Aorta (tissue), 5 donors: ENCODE measurements at regions not wholly inside any gene's neighbourhood (a gene's known extent, or its start where the extent isn't known, plus 50 kb on each side); places are given as distances from the start of the nearest gene placed in this dataset.

Source experiments
- ATAC-seq: fragments of 200-7000 bp; cut with Tn5 transposase; one replicate; pipeline ENCODE4 v1.9.1; 2022; ENCODE audit warnings: moderate library complexity; ENCODE audit not compliant: low FRiP score
- DNase-seq, 2 donors: peaks; one replicate each; pipeline ENCODE4 v3.0.0-alpha.2; 2020
- H3K27ac ChIP-seq, 2 donors: one replicate each; pipeline ENCODE4 v1.5.1; 2013; ENCODE audit warnings: low read length in 2 of 2, mild to moderate bottlenecking in 2 of 2, moderate library complexity in 2 of 2, control low read depth in 1 of 2, inconsistent platforms in 1 of 2, low read depth in 1 of 2
- H3K27me3 ChIP-seq, 2 donors: one replicate each; pipeline ENCODE4 v1.6.1; 2013; ENCODE audit warnings: control low read depth in 1 of 2, low read length in 1 of 2, mild to moderate bottlenecking in 1 of 2, moderate library complexity in 1 of 2; ENCODE audit not compliant: insufficient read depth in 2 of 2, control insufficient read depth in 1 of 2
- H3K36me3 ChIP-seq, 2 donors: one replicate each; pipeline ENCODE4 v1.6.1; 2013; ENCODE audit warnings: control low read depth in 1 of 2, low read length in 1 of 2, mild to moderate bottlenecking in 1 of 2; ENCODE audit not compliant: insufficient read depth in 2 of 2, control insufficient read depth in 1 of 2
- H3K4me1 ChIP-seq, 2 donors: one replicate each; pipeline ENCODE4 v1.6.1; 2013; ENCODE audit warnings: low read length in 2 of 2, control low read depth in 1 of 2, mild to moderate bottlenecking in 1 of 2, moderate library complexity in 1 of 2; ENCODE audit not compliant: insufficient read depth in 2 of 2, control insufficient read depth in 1 of 2
- H3K4me3 ChIP-seq, 2 donors: one replicate each; pipeline ENCODE4 v1.5.1; 2013; ENCODE audit warnings: low read length in 2 of 2, control low read depth in 1 of 2, mild to moderate bottlenecking in 1 of 2
- H3K9me3 ChIP-seq: one replicate; pipeline ENCODE4 v1.6.1; 2013; ENCODE audit warnings: mild to moderate bottlenecking, low read length; ENCODE audit not compliant: control insufficient read depth
- WGBS, 2 donors: extraction: QIAGEN DNeasy Blood & Tissue Kit; methylation state at CpG; one replicate each; pipeline ENCODE4 v1.1.7; 2013; 5-methylcytosine and 5-hydroxymethylcytosine counted together
- intact Hi-C, 2 donors: fragments of 100-400 bp; cut with DNase I; formaldehyde crosslinking; loops; one replicate each; pipeline versions ENCODE4 v1.14.2 to v1.15.0; 2022
- donor health status: healthy with polysubstance abuse.
- donor health status: Bipolar disorder and iron deficiency.
- donor health status: DM: no; HTN: no; CAD: no.
- donor health status: DM: no; HTN: no; CAD: no.
- donor health status: DM: yes; HTN: yes; CAD: no.

DNA sequence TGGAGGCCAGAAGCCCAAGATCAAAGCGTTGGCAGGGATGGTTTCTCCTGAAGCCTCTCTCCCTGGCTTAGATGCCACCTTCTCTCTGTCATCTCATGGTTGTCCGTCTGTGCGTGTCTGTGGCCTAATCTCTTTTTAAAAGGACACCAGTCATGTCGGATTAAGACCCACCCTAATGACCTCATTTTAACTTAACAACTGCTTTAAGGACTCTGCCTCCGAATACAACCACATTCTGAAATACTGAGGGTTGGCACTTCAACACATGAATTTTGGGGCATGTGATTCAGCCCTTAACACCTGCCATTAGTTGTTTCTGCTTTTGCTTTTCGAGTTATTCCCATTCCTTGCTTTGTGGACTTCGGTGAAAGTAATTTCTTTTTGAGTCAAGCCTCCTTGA, 97.8 kb upstream of the SMIM21 start:
- Histone ChIP-seq H3K9me3 (no peaks in the 10 kb centered on the region), H3K27ac (no peak overlapping the region)
- WGBS, 2 donors: 87 to 90% methylated on average over 7 of the region's 7 CpGs

DNA sequence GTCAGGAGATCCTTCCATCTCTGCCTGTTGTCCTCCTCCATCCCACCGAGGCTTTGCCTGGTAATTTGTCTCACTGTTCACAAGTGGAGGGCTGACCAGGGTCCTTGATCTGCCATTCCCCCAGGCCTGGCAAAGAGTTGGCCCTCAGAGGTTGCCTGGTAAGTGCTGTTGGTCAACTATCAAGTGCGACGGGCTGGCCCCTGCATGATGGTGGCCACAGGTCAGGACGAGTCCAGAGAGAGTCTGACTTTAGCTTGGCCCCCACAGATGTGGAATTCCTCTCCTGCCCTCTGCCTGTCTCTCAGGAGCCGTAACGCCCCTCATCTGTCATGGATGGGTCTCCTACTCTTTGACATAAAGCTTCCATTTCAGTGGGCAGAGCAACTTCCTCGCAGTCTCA, 97.3 kb upstream of the SMIM21 start:
- Histone ChIP-seq H3K27me3 (no peaks in the 10 kb centered on the region), H3K9me3 (no peaks in the 10 kb centered on the region), H3K4me1 (no peaks in the 10 kb centered on the region), H3K27ac (no peak overlapping the region), H3K4me3 (no peak overlapping the region), H3K36me3 (no peaks in the 10 kb centered on the region)
- WGBS, 2 donors: 86 to 89% methylated on average over 7 of the region's 7 CpGs
- DNase-seq: no peak
- no peak for ATAC-seq
- intact Hi-C loops: no loop called here

More for the DNA sequence above, 97.8 kb upstream of the SMIM21 start:
- H3K4me3 ChIP-seq: no peak overlapping the region
- H3K27me3 ChIP-seq: no peaks in the 10 kb centered on the region
- no peak for DNase-seq
- intact Hi-C loops: no loop called here
- H3K4me1 ChIP-seq: no peaks in the 10 kb centered on the region
- ATAC-seq: no peak
- no peaks in the 10 kb centered on the region for H3K36me3 ChIP-seq

GRCh38 chr18:75524181-75524580, 96.7 kb upstream of the SMIM21 start:
- DNase-seq (no peak), ATAC-seq (no peak)
- H3K9me3 ChIP-seq: no peaks in the 10 kb centered on the region
- H3K4me1 ChIP-seq: no peaks in the 10 kb centered on the region
- H3K27ac ChIP-seq: no peak overlapping the region
- intact Hi-C loops: no loop called here
- no peaks in the 10 kb centered on the region for H3K27me3 ChIP-seq
- WGBS, 2 donors: 94 to 98% methylated on average over 8 of the region's 8 CpGs
- no peaks in the 10 kb centered on the region for H3K36me3 ChIP-seq
- no peak overlapping the region for H3K4me3 ChIP-seq

DNA sequence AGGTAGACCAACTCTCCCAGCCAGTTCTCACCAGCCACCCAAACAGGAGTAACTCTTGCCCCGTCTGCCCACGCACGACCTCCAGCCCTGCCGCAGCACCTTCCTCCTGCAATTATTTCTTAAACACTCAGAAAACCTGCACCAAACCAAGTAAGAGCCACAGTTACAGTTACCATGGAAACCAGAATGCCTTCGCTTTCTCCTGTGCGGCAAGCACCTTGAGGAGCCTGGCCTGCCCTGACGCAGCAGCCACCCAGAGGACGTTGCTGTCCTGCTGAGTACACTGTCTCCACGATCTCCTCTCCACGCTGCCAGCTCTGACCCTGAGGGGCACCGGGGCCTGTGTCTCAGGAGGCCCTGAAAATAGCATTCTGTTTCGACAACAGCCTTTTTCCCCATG, 94.3 kb upstream of the SMIM21 start:
- Histone ChIP-seq H3K9me3 (no peaks in the 10 kb centered on the region), H3K27ac (no peak overlapping the region), H3K4me1 (no peaks in the 10 kb centered on the region), H3K27me3 (no peaks in the 10 kb centered on the region), H3K4me3 (no peak overlapping the region), H3K36me3 (no peaks in the 10 kb centered on the region)
- intact Hi-C loops: no loop called here
- 66 to 68% methylated on average over 12 of the region's 12 CpGs for WGBS, 2 donors
- no peak for ATAC-seq
- DNase-seq: no peak

- H3K27me3 ChIP-seq: no peaks in the 10 kb centered on the region
- WGBS, 2 donors: 88 to 91% methylated on average over 3 of the region's 3 CpGs
- no peak overlapping the region for H3K4me3 ChIP-seq
- DNase-seq (no peak), ATAC-seq (no peak)
- intact Hi-C loops: no loop called here
- H3K36me3 ChIP-seq: no peaks in the 10 kb centered on the region
- no peaks in the 10 kb centered on the region for H3K4me1 ChIP-seq
- H3K9me3 ChIP-seq: peaks cover 3% of the 10 kb centered on the region
- no peak overlapping the region for H3K27ac ChIP-seq
Measured at GRCh38 chr18:75518007-75518406, 90.5 kb upstream of the SMIM21 start.

DNA sequence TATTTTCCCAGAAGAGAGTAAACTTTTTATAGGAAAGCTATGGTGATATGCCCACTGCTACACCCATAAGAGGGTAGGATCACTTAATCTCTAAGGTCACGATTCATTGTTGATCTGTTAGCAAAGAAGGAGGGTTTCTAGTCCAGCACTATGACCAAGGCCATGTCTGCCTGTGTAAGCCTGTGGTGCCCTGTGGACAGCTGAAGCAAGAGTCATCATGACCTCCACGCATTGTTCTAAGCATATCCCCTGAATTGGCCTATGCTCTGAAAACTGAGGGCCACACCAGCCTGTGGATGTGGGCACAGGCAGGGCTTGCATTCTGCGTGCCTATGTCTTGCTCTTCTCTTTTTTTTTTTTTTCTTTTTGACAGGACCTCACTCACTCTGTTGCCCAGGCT, 89.8 kb upstream of the SMIM21 start:
- Histone ChIP-seq H3K27me3 (no peaks in the 10 kb centered on the region), H3K27ac (no peak overlapping the region), H3K4me1 (no peaks in the 10 kb centered on the region), H3K36me3 (no peaks in the 10 kb centered on the region), H3K4me3 (no peak overlapping the region), H3K9me3 (peaks cover 3% of the 10 kb centered on the region)
- DNase-seq (no peak), ATAC-seq (no peak)
- 90 to 91% methylated on average over 3 of the region's 3 CpGs for WGBS, 2 donors
- intact Hi-C loops: no loop called here

DNA sequence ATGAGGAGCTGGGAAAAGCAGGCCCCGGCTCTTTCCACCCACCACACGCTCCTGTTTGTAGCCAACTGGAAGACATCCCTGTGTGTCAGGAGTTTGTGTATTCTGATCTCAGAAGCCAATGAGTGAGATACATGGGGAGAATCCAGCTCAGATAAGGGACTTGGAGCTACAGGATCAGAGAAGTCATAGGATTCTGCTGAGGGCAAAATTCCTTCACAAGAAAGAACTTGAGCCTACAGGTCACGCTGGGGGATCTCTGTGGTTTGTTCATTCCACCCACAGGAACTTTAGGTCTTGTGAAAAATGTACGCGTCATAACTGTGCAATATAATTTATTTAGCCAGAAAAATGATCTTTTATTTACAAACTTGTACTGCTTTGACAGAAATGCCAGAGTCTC, 80.1 kb upstream of the SMIM21 start:
- 86% methylated on average over 5 of the region's 5 CpGs for WGBS, 2 donors
- intact Hi-C loops: loop anchor here in 1 of 2 donors (2.0 kb wide), 1 partner anchor 43 kb away; no protein-coding TSS in a partner anchor
- H3K27me3 ChIP-seq: peaks cover 0 to 2% of the 10 kb centered on the region in 2 donors

DNA sequence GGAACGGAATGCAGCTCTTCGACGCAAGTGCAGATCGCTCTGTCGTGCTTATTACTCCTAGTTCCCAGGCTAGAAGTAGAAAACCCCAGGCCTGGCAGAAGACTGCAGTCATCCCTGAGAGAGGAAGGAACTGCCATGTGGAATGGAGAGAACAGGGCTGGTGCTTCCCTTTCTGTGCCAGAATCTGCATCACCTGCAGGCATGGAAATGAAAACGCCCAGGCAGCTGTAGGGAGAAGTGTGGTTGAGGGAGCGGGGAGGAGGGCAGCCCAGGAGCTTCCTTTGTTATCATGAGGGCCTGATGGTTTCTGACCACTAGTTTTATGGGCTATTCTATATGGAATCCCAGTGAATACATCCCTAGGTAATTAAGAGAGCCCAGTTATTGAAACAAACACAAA, 79.4 kb upstream of the SMIM21 start:
- intact Hi-C loops: loop anchor here in 1 of 2 donors (2.0 kb wide), 1 partner anchor 44 kb away; no protein-coding TSS in a partner anchor
- no peak for ATAC-seq

More for the DNA sequence above, 80.1 kb upstream of the SMIM21 start:
- DNase-seq (no peak), ATAC-seq (no peak)
- no peaks in the 10 kb centered on the region for H3K9me3 ChIP-seq
- no peak overlapping the region for H3K27ac ChIP-seq
- no peaks in the 10 kb centered on the region for H3K36me3 ChIP-seq
- H3K4me3 ChIP-seq: no peak overlapping the region
- no peaks in the 10 kb centered on the region for H3K4me1 ChIP-seq

GRCh38 chr18:75504469-75504868, 77.0 kb upstream of the SMIM21 start:
- no peaks in the 10 kb centered on the region for H3K36me3 ChIP-seq
- H3K9me3 ChIP-seq: no peaks in the 10 kb centered on the region
- intact Hi-C loops: no loop called here
- no peak overlapping the region for H3K27ac ChIP-seq
- no peak overlapping the region for H3K4me3 ChIP-seq
- H3K27me3 ChIP-seq: no peaks in the 10 kb centered on the region
- WGBS, 2 donors: 55 to 64% methylated on average over 7 of the region's 7 CpGs
- DNase-seq: no peak
- ATAC-seq: no peak
- no peaks in the 10 kb centered on the region for H3K4me1 ChIP-seq

More for the DNA sequence above, 79.4 kb upstream of the SMIM21 start:
- no peak overlapping the region for H3K4me3 ChIP-seq
- DNase-seq: no peak
- no peaks in the 10 kb centered on the region for H3K4me1 ChIP-seq
- H3K27ac ChIP-seq: no peak overlapping the region
- WGBS, 2 donors: 82 to 88% methylated on average over 7 of the region's 7 CpGs
- no peaks in the 10 kb centered on the region for H3K36me3 ChIP-seq
- H3K9me3 ChIP-seq: no peaks in the 10 kb centered on the region
- H3K27me3 ChIP-seq: peaks cover 0 to 2% of the 10 kb centered on the region in 2 donors
